Vagina (tissue), 2 donors: ENCODE measurements at regions not wholly inside any gene's neighbourhood (a gene's known extent, or its start where the extent isn't known, plus 50 kb on each side); places are given as distances from the start of the nearest gene placed in this dataset.

ENCODE experiments used
- DNase-seq, 2 donors: peaks; one replicate each; pipeline ENCODE4 v3.0.0-alpha.2; 2017; ENCODE audit errors: extremely low spot score in 2 of 2
- H3K27ac ChIP-seq: fragments of 200-600 bp; sonication (generic); one replicate; pipeline ENCODE4 v1.5.1; 2019
- H3K27me3 ChIP-seq: fragments of 200-600 bp; sonication (generic); one replicate; pipeline ENCODE4 v1.5.1; 2019
- H3K36me3 ChIP-seq, 2 donors: fragments of 200-600 bp; sonication (generic); one replicate each; pipeline ENCODE4 v1.5.1; 2017 to 2019
- H3K4me1 ChIP-seq: fragments of 200-600 bp; sonication (generic); one replicate; pipeline ENCODE4 v1.5.1; 2019
- H3K4me3 ChIP-seq, 2 donors: fragments of 200-600 bp; sonication (generic); 1 replicate in 1 of 2; 2 replicates in 1 of 2; pipeline ENCODE4 v1.5.1; 2016 to 2019
- H3K9me3 ChIP-seq: fragments of 200-600 bp; sonication (generic); one replicate; pipeline ENCODE4 v1.5.1; 2019
- POLR2A ChIP-seq, 2 donors: fragments of 450-650 bp; IDR thresholded peaks; one replicate each; pipeline ENCODE4 v1.6.1; 2017; ENCODE audit warnings: antibody characterized with exemption in 2 of 2, mild to moderate bottlenecking in 2 of 2, moderate library complexity in 2 of 2
- POLR2AphosphoS5 ChIP-seq, 2 donors: sonication (generic); formaldehyde crosslinking; IDR thresholded peaks; one replicate each; pipeline ENCODE4 v1.9.0; 2017; ENCODE audit warnings: antibody characterized with exemption in 2 of 2, mild to moderate bottlenecking in 2 of 2, low read depth in 1 of 2; ENCODE audit not compliant: insufficient read depth in 1 of 2
- intact Hi-C: fragments of 100-400 bp; cut with DNase I; formaldehyde crosslinking; loops from one replicate; pipeline ENCODE4 v1.15.1; 2023
- TF ChIP-seq, protein P1 (sequence below), 3 experiments: fragments of 450-650 bp in 2 of 3; fragments of 200-600 bp in 1 of 3; sonication (generic) in 1 of 3; IDR thresholded peaks; one replicate each; pipeline ENCODE4 v1.5.1; 2017 to 2019; ENCODE audit warnings: antibody characterized with exemption in 3 of 3, mild to moderate bottlenecking in 2 of 3, moderate library complexity in 2 of 3

DNA sequence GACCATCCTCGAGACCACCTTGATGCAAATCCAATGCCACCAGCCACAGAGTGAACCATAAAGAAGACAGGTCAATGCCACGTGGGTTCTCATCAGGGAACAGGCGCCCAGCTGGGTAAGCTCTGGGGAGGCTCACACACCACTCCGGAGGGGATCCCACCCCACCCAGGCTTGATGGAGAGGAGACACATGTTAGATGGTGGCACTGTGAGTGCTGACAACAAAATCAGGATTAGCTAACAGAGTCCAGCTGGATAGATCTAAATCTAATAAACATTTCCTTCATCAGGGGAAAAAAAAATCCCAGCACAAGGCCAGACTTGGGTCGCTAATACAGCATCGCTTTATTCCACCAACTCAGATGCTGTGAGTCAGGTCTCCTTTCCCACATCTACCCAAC lies 132.2 kb upstream of the TNR start:
- Histone ChIP-seq H3K4me1 (no peaks in the 10 kb centered on the region), H3K9me3 (no peaks in the 10 kb centered on the region), H3K36me3 (no peaks in the 10 kb centered on the region), H3K27ac (no peak overlapping the region), H3K27me3 (no peaks in the 10 kb centered on the region), H3K4me3 (no peak overlapping the region)
- TF ChIP-seq POLR2A (IDR thresholded peaks at IDR 0.05) (no peak), POLR2AphosphoS5 (IDR thresholded peaks at IDR 0.05; ENCODE audit: insufficient read depth in 1 of 2, low read depth in 1 of 2) (no peak)
- TF ChIP-seq, protein P1, sequence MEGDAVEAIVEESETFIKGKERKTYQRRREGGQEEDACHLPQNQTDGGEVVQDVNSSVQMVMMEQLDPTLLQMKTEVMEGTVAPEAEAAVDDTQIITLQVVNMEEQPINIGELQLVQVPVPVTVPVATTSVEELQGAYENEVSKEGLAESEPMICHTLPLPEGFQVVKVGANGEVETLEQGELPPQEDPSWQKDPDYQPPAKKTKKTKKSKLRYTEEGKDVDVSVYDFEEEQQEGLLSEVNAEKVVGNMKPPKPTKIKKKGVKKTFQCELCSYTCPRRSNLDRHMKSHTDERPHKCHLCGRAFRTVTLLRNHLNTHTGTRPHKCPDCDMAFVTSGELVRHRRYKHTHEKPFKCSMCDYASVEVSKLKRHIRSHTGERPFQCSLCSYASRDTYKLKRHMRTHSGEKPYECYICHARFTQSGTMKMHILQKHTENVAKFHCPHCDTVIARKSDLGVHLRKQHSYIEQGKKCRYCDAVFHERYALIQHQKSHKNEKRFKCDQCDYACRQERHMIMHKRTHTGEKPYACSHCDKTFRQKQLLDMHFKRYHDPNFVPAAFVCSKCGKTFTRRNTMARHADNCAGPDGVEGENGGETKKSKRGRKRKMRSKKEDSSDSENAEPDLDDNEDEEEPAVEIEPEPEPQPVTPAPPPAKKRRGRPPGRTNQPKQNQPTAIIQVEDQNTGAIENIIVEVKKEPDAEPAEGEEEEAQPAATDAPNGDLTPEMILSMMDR (IDR thresholded peaks at IDR 0.05), result no peak
- no peak for DNase-seq
- intact Hi-C loops, result no loop called here

DNA sequence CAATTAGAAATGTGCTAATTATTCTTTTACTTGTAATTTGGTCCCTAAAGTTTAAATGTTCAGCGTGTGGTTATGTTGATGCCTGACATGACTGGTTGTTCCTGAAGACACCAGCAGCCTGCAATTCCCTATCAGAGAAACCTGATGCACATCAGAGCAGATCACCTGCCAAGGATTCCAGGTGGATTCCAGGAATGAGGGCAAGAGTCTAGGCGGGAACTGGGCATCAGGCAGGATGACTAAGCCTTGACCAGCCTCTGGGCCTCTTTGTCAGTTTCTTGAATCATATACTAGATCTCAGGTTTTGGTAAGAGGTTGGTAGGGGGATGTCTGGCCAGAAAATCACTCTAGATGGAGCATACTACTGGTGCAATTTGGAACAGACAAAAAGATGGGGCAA lies 130.7 kb upstream of the TNR start:
- no peak for DNase-seq
- H3K36me3 ChIP-seq, result no peaks in the 10 kb centered on the region
- no peaks in the 10 kb centered on the region for H3K4me1 ChIP-seq
- H3K4me3 ChIP-seq, result no peak overlapping the region
- intact Hi-C loops, result no loop called here
- no peak for TF ChIP-seq POLR2A (IDR thresholded peaks at IDR 0.05)
- TF ChIP-seq POLR2AphosphoS5 (IDR thresholded peaks at IDR 0.05; ENCODE audit: insufficient read depth in 1 of 2, low read depth in 1 of 2), result no peak
- TF ChIP-seq, protein P1 (IDR thresholded peaks at IDR 0.05), result no peak
- H3K27ac ChIP-seq, result no peak overlapping the region
- no peaks in the 10 kb centered on the region for H3K9me3 ChIP-seq
- H3K27me3 ChIP-seq, result no peaks in the 10 kb centered on the region

DNA sequence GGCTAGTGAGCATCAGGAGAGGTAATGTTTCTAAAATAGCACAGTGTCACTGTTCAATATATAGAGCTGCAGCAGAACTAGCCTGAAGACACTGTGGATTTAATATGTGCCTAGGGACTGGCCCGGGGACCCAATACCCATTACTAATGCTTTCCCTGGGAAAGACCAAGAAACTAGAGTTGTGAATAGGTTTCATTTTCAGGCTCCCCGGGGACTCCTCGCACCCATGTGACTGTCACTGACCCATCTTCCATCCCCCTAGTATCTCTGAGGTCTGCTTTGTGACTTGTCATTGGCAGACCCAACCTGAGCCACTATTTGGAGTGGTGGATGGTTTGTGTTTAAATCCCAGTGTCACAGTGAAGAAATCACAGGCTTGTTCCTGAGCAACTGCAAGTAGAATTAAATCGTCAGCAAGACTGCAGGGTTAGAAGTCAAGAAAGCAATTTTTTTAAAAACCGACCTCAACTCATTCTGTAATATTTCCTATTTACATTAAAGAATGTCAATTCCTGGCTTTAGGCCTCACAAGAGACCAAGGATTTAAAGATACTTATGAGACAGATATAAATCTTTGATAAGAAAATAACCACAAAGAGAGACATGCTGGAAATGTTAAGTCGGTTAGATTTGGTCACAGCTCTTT lies 130.0 kb upstream of the TNR start:
- Histone ChIP-seq H3K4me3 (no peak overlapping the region), H3K36me3 (no peaks in the 10 kb centered on the region), H3K4me1 (no peaks in the 10 kb centered on the region), H3K9me3 (no peaks in the 10 kb centered on the region), H3K27ac (no peak overlapping the region), H3K27me3 (no peaks in the 10 kb centered on the region)
- intact Hi-C loops, result no loop called here
- TF ChIP-seq POLR2A (IDR thresholded peaks at IDR 0.05), result no peak
- no peak for TF ChIP-seq POLR2AphosphoS5 (IDR thresholded peaks at IDR 0.05; ENCODE audit: insufficient read depth in 1 of 2, low read depth in 1 of 2)
- TF ChIP-seq, protein P1 (IDR thresholded peaks at IDR 0.05), result no peak
- no peak for DNase-seq

DNA sequence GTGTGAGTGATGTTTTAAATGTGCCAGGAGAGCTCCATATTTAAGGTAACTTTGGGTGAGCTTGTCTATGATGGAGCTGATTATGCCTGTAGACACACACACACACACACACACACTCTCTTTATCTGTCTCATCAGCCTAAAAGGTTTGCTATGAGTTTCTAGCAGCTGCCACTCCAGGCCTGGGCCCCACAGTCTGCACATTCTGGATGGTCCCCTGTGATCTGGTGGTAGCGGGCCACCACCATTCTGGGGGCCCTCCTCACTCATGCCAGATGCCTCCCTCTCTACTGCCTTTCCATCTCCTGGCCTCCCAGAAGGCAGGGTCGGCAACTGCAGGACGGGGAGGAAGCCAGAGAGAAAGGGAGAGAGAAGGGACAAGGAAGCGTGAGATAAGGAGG lies 129.2 kb upstream of the TNR start:
- intact Hi-C loops, result no loop called here
- H3K9me3 ChIP-seq, result no peaks in the 10 kb centered on the region
- no peak for DNase-seq
- H3K36me3 ChIP-seq, result no peaks in the 10 kb centered on the region
- TF ChIP-seq POLR2A (IDR thresholded peaks at IDR 0.05), result no peak
- no peak for TF ChIP-seq POLR2AphosphoS5 (IDR thresholded peaks at IDR 0.05; ENCODE audit: insufficient read depth in 1 of 2, low read depth in 1 of 2)
- no peak overlapping the region for H3K27ac ChIP-seq
- no peak overlapping the region for H3K4me3 ChIP-seq
- no peaks in the 10 kb centered on the region for H3K4me1 ChIP-seq
- no peaks in the 10 kb centered on the region for H3K27me3 ChIP-seq

DNA sequence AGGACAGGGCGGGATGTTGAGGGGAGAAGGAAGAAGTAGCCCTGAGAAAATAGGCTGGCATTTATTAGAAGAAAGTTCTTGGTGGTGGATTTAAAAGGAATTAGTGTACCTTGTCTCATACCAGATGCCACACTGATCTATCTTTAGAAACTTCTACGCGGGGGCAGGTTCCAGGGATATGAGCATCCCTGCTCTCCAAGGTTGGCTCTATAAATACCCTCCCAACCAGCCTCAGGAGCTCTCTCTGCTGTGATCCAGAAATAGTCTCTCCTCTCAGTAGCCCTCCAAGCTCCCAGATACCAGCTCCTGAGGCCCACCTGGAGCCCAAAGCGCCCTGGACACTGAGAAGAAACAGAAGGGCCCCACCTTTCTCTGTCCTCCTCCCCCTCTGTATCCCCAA lies 128.3 kb upstream of the TNR start:
- Histone ChIP-seq H3K4me3 (no peak overlapping the region), H3K4me1 (no peaks in the 10 kb centered on the region), H3K27me3 (no peaks in the 10 kb centered on the region), H3K9me3 (no peaks in the 10 kb centered on the region), H3K27ac (no peak overlapping the region), H3K36me3 (no peaks in the 10 kb centered on the region)
- TF ChIP-seq, protein P1 (IDR thresholded peaks at IDR 0.05), result no peak
- TF ChIP-seq POLR2AphosphoS5 (IDR thresholded peaks at IDR 0.05; ENCODE audit: insufficient read depth in 1 of 2, low read depth in 1 of 2) (no peak), POLR2A (IDR thresholded peaks at IDR 0.05) (no peak)
- no peak for DNase-seq
- intact Hi-C loops, result no loop called here
